Stimulated activated CD8-positive, alpha-beta memory T cell treated with anti-CD3 and anti-CD28 coated beads, Interleukin-2, amount 100 ng/mL, for 48 hours (primary cell): ENCODE measurements at regions not wholly inside any gene's neighbourhood (a gene's known extent, or its start where the extent isn't known, plus 50 kb on each side); places are given as distances from the start of the nearest gene placed in this dataset.

Source experiments
- DNase-seq, 2 donors: peaks; one replicate each; pipeline ENCODE4 v3.0.0-alpha.2; 2020; ENCODE audit warnings: low read depth in 2 of 2

DNA sequence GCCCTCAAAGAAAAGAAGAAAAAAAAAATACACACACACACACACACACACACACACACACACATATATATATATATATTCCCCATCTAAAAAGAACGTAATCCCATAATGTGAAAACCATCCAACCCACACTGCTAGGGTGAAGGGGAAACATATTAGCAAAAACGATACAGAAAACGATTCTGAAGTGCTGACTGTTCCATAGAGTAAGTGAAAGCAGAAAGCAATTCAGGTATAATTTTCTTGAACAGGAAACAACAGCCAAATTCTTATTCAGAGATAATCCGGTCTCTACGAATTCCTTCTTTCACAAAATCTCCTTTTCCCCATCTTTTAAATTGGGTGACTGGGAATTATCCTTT, 393.5 kb downstream of the NOVA1 start:
- DNase-seq, result no peak

DNA sequence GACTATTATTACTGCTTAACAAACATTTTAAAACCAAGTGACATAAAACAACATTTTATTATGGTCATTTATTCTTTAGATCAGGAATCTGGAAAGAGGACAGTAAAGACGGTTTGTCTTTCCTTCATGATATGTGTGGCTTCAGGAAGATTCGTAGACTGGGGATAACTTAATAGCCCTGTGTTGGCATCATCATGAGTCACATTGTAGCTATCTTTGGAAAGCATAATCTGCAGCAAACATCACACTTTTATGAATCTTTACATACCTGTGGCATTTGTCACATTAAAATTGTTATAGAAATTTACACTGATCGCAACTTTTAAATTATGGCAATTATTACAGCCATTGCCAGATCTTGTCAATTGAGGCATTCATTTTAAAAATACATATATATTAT, 397.1 kb downstream of the NOVA1 start:
- DNase-seq, result no peak

DNA sequence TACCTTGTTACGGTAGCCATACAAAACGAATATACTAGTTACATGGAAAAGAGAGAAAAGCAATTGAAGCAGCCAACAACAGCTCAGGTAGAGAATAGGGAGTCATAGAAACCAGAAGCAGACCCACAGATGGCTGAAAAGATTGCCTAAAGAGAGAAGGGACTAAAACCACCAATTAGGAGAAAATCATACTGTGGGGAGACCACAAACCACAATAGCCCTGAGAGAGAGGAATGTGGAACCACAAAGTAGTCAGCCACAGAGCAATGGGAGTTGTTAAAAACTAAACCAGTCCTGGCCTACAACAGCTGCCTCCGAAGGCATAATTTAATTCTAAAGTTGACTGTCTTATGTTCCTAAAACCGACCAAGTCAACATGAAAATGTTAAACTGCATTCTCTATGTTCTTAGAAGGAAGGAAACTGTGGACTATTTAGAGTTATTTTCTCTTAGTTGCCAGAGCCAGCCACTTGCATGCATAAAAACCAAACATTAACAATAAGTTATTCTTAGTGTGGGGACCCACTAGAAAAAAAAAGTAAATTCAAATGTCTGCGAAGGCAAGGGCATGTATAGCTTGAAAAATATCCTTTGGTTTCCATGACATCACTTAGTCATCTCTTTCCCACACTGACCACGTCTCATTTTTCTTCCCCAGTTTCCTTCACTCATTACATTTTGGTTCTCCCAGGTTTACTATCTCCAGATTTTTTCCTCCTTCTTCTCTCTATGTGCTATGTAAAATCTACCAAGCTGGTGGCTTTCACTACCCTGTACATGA, 398.1 kb downstream of the NOVA1 start:
- no peak for DNase-seq

DNA sequence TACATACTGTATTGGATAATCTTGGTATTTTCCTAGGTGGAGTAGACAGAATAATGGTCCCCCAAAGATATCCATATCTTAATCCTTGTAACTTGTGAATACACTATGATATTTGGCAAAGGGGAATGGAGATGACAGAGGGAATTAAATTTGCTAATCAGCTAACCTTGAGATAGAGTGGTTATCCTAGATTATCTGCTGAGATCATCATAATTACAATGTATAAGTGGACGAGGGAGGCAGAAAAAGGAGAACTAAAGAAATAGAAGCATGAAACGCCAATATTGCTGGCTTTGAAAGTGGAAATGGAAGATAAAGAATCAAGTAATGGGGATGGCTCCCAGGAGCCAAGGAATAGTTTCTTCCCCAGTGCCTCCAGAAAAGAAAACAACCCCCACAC, 398.7 kb downstream of the NOVA1 start:
- no peak for DNase-seq

DNA sequence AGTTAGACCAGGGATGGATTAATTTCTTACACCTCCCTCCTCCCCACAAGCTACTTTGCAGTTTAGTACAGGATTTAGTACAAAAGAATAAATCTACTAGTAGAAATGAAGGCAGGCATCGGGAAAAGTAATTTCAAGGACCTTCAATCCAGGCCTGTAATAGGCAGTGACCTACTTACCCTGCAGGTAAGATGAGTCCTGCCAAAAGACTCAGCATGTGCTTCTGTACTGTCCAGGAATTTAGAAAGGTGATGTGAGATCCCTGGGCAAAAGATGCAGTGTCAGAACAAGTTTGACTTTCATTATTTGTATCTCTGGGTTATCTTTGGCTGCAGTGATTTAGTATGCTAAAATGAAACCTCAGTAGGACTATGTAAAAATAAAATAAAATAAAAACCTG, 403.0 kb downstream of the NOVA1 start:
- DNase-seq, result no peak

DNA sequence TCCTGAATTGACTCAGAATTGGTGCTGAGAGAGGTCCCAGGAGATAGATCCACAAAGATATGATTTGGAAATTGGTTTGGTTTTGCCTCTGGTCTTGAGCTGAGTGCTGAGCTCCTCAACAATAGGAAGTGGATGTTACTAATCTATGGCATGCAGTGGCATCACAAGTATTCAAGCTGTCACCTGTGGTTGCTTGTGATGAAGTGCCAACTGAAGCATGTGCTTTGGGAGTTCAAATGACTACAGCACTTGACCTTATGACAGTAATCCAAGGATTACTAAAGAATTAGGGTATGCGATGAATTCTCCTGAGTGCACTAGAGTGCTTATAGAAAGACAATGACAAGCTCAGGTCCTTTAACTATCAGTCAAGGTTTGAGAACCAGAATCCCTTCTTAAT, 406.2 kb downstream of the NOVA1 start:
- DNase-seq, result no peak

DNA sequence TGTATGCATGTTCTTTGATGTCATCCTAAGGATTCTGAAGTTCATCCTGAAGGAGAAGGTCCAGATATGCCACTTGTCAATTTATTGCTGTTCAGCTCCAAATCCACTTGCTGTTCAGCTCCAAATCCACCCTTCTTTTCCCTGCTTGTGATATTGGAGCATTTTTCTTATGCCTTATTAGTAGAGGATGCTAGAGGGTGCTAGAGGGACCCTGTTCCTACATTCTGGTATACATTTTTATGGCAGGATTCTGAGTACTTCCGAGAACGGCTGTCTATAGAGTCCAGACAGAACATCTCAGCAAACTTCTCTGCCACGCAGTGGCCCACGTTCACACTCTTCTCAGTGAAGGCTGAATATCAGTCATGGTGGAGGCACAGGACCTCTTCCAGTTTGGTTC, 406.7 kb downstream of the NOVA1 start:
- no peak for DNase-seq

DNA sequence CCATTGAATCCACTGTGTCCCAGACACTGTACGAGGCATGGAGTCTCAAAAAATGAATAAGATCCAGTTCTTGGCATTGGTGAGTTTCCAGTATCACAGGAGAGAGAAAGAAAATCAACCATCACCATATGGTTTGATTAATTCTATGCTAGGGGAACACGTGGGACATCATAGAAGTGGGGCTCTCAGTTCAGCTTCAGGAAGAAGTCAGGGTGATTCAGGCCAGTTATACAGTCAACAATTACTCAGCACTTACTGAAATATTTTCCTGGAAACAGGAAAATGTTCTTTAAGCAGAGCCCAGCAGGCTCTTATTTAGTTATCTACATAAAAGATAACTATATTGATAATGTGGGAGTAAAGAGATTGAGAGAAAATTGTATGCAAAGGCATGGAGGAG, 407.2 kb downstream of the NOVA1 start:
- DNase-seq, result no peak

DNA sequence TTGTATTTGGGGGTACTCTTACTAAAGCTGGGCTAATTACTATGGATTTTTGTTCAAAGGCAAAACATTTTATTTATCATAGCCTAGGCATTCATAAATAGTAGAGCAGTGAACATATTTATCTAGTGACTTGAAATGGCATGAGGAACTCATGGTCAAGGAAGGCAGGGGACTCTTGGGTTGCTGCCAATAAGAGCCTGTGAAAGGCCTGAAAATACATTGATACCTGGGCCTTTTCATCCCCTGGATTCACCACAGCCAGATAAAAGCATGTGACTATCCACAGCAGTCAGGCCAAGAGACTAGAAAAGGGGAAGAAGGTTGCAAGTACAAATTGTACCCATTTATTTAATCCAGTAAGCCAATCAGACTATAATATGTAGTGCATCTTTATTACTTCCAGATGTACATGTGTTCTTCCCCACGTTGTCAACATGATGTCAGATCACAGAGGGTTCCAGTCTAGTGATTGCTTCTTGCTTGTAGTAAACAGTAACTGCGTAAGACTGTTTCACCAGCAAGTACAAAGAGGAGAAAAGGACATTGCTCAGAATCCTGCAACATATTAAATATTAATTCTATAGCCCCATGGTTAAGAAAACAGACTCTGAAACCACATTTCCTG, 409.7 kb downstream of the NOVA1 start:
- DNase-seq, result no peak

DNA sequence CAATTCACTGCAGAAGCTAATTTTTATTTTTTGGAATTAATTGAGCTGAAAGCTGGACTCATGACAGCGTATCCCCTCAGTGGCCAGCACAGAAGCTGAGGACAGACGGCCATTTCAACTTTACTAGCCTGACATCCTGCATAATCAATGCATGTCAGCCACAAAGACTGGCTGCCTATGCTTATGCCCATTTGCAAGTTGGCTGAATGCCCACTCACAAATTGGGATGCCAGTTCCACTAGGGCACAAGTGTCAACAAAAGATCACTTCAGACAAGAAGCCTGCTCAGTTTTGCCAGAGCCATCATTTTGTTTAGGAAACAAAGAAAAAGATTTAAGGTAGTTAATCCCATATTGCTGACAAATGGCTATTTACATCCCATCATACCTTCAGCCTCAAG, 417.6 kb downstream of the NOVA1 start:
- no peak for DNase-seq

DNA sequence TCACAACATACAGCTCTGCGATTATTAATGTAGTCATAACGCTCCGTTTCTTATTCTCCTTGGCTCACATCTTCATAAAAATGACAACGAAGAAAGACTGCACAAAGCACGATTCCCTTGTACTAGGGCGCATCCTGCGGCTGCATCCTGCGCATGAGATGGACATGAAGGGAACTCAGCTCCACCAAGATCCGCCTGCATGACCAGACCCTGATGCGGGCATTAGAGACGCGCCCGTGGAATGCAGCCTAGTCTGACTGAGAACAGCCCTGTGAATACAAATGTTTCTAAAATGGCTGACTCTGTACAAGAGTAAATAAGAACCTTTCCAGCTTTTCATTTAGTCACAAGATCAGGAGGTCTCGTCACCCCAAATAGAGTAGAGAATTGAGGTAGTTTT, 422.2 kb downstream of the NOVA1 start:
- no peak for DNase-seq

DNA sequence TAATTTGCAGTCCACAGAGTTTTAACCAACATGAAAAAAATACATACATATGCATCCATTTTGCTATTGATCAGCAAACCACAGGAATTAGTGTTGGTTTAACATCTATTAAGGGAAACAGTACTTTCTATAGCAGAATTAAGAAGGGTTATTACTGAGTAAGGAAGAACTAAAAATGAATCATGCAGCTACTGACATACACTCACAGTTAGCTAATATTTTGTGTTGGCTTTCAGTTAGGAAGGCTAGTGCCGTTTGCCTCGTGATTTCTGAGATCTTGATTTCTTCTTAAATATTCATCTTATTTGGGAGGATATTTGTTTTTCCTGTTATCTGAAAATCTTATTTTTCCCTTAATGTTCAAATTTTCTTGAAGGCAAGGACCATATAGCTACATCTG, 423.4 kb downstream of the NOVA1 start:
- DNase-seq, result no peak

DNA sequence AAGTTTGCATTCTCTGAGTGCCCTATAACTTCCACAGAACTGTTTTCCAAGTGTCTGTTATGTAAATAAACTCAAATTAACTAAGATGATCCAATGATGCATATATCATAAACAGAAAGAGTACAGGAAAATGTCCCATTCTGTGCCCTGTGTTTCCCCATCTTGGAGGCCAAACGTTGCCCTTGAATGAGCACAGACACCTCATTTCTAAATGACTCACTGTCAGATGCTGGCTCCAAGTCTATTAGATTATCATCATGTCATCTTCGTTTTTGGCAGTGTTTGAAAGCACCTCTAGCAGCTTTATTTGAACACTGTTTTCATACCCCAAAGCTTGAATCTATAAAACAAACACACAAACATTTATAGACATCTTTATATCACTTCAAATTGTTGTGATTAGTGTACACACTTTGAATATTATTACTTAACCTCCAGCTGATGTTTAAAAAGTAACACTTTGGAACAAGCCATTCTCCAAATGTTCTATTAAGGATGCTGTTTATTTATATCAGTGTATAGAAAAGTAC, 424.2 kb downstream of the NOVA1 start:
- DNase-seq, result no peak

DNA sequence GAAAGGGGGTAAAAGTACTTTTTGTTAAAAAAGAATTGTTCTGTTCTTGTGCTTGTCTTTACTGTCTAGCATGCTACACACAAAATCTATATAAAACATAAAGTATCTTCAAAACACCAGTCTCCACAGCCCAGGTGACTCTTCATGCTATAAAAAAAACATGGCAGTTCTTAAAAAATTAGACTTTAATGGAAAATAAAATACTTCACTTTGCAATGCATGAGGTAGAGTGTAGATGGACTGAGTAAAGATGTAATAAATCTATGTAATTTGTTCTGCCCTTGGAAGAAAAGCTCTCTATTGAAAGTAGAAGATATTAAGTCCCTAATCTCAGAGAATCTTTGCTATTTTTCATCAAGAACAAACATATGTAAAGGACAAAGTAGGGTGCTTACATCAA, 425.4 kb downstream of the NOVA1 start:
- no peak for DNase-seq

DNA sequence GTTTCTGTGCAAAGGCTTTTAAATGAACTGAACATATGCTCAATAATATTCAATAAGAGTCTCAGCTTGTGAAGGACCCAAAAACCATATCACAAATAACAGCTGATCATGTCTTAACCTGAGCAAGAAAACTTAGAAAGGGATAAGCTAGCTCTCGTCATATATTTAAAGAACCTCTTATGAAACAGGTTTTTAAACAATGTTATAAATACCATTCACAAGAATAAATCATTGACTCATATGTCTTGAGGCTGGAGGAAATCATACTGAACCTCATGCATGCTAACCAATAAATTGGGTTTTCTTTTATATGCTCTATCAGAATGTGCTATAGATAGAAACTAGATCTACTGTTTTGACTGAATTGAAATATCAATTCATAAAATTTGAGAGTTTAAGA, 426.9 kb downstream of the NOVA1 start:
- no peak for DNase-seq

DNA sequence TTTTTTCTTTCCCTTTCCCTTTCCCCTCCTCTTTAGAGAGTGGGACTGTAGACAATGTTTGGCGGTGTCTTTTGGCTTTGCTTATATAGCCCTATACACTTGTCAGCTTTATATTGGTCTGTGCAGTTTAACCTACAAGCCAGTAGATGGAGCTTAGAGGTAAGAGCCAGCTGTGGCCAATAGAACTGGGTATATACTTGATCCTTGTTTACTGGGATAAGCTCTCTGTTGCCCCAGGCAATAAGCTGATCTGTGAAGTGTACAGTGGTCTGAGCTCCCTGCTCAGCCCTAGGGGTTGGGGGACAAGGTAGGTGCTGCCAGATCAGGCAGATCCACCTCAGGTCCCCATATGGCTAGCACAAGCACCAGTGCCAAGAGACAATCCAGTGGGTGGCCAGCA, 434.1 kb downstream of the NOVA1 start:
- no peak for DNase-seq

DNA sequence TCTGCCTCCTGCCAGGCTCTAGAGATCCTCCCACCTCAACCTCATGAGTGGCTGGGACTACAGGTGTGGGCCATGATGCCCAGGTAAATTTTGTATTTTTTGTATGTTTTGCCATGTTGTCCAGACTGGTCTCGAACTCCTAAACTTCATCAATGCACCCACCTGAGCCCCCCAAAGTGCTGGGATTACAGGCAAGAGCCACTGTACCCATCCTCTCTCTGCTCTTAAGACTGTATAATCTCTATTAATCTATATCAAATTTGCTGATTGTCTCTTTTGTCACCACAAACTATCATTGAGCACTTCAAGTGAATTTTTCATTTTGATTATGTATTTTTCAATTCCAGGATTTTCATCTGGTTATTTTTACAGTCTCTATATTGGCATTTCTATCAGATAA, 440.3 kb downstream of the NOVA1 start:
- DNase-seq, result no peak

DNA sequence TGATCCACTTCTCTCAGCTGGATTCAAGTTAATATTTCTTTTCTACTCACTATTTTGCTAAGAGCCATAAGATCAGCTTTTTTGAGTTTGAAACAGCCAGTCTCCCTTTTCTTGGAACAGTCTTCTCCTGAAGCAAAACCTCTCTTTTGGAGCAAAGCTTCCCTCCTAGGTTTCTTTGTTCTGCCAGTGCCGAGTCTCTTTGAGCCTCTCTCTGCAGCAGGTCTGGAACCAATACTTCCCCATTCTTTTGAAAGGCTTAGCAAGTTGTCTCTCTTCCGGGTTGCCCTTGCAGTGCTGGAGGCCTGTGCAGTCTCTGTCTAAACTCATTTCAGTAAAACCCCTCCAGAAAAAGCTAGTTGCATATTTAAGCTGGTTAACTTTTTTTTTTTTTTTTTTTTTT, 454.8 kb downstream of the NOVA1 start:
- DNase-seq, result no peak

DNA sequence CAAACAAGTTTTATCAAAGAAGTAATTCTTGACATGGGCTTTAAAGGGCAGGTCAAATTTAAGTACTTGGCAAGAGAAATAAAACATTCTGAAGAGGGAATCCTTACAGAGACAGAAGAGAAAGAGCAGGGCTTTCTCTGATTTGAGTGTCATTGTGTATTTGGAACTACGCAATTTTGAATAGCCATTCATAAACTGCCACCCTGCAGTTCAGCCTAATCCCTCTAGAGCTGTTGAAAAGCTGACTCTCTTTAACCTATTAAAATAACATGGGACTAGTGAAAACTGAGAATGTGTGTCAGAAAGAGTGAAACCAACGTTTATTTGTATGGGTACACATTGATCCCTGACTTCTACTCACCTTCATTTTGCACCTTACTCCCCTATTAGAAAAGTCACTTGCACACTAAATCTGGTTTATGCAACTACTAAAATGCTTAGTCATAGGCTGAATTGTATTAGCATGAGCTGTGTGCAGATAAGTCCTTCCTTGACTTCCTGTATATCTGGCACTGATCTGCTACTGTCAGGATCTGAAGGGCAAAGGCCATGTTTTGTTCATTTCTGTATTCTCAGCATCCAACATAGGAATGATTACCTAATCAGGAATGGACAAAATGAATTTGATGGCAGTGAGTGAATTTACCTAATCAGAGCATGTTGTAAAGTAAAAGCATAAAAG, 458.9 kb downstream of the NOVA1 start:
- no peak for DNase-seq

DNA sequence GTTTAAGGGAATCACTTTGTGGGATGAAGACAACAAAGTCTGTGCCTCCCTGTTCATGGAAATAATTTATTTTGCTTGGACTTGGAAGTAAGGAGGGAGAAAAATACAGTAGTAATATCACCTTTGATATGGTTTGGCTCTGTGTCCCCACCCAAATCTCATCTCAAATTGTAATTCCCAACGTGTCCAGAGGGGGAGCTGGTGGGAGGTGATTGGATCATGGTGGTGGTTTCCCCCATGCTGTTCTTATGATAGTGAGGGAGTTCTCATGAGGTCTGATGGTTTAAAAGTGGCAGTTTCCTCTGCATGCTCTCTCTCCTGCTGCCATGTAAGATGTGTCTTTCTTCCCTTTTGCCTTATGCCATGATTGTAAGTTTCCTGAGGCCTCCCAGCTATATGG, 460.7 kb downstream of the NOVA1 start:
- DNase-seq, result peak in 1 of 2 donors; percentile 0

DNA sequence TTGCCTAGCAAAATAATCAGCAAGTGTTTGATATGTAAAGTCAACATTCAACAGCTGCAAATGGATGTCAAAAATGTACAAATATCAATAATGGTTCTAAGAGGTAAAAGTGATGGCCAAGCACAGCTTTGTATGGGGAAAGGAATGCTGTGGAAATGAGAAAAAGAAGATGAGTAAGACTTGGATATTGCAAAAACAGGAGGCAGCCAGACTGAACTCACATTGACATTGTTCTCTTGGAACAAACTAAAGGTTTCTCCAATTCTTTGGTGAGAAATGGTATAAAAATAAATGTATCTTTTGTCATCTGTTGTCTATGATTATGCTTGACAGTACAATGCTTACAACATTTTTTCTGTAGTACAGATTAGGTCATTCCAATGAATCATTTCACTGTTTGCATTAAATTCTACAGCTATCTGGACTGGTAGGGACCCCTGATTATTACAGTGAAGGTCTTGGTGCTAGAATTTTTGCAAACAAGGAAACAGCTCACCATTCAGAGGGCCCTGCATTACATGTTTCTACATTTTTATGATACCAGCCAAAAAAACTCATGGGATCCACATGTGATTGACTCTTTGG, 465.7 kb downstream of the NOVA1 start:
- no peak for DNase-seq

DNA sequence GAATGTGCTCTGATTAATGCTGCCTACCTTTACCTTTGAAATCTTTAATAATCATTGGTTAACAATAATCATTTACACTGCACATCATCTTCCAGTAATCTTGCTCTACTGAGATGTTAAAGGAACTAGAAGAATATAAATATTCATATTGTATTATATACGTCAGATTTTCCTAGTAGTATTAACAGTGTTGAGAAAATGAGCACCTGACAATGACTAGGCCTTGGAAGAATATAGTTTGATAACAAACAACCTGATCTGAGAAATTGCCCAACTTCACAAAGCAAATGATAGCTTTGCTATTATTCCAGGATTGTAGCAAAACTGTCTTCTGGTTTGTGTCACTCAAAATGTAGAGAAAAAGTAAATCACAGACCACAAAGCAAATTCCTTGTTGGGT, 467.1 kb downstream of the NOVA1 start:
- no peak for DNase-seq
